GM18498 (cell line): ENCODE measurements at regions not wholly inside any gene's neighbourhood (a gene's known extent, or its start where the extent isn't known, plus 50 kb on each side); places are given as distances from the start of the nearest gene placed in this dataset.
"Not testable (repeated sequence)": the region's sequence is repeated elsewhere in the genome, so short reads cannot be mapped to it uniquely, and the experiment has no call there.

Experiments used
- ATAC-seq: cut with Tn5 transposase; IDR thresholded peaks from one replicate; pipeline ENCODE4 v1.9.1; 2021; ENCODE audit warnings: mild to moderate bottlenecking, moderate library complexity; ENCODE audit not compliant: unreplicated experiment

DNA sequence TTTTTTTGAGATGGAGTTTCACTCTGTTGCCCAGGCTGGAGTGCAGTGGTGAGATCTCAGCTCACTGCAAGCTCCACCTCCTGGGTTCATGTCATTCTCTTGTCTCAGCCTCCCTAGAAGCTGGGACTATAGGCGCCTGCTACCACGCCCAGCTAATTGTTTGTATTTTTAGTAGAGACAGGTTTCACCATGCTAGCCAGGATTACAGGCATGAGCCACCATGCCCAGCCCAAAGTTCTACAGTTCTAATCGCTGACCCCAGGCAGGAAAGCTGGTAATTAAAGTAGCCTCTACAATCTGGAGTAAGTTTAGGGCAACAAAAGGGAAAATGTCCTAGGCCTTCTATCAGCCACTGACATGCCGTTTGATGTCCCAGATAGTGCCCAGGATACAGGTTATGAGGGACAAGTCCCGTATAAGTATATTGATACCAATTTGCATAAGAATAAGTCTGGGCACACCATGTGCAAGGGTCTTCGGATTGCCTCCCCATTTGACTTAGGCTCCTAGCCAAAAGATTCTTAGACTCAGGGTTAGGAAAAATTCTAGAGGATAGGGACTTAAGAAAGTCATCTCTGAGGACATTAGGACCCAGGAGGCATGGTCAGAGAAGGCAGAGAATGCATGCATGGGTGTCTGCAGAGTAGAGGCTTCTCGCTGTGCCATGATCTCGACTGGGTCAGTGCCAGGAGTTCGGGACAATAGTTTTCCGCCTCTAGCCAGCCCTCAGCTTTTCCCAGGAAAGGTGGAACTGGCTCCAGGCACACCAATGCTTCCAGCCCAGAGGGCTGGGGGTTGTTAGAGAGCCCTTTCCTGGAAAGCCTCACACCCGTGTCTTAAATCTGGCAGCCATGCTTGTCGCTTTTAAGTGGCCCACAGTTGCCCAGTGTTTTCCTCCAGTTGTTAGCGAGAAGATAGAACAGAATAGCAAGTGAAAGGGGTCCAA is 1111.1 kb downstream of the TAF11L14 start:
- ATAC-seq = peak; percentile 50

DNA sequence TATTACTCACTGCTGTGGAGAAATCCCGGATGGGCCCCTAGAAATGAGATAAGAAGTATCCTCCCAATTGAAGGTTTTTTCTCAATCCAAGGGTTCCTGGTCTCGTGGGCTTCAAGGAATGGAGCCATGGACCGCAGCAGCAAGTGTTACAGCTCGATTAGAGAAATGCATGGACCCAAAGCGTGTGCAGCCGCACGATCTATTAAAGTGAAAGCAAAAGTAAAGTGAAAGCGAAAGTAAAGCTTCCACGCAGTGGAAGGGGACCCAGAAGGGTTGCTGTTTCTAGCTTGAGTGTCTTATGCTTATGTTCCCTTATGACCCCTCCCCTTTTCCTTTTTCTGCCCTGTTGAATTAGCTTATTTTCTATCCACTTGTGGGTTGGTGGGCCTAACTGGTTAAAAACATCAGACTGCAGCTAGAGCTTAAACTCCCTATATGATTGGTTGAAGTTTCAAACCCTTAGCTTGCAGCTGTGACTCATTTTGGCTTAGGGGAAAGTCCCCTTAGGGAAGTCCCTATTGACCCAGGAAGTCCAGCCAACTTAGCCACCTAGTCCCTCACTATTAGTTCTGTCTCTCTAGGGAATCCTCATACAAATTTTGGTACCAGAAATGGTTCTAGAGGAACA is 1111.8 kb downstream of the TAF11L14 start:
- peak; percentile 73 for ATAC-seq

DNA sequence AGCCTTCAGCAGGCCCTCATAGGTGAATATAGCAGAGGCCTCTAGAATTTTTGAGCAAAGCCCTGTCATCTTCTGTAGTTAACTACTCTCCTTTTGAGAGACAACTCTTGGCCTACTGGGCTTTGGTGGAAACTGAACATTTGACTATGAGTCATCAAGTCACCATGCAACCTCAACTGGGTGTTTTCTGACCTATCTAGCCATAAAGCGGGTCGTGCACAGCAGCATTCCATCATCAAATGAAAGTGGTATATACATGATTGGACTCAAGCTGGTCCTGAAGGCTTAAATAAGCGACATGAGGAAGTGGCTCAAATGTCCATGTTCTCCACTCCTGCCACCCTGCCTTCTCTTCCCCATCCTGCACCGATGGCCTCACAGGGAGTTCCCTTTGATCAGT is 1115.5 kb downstream of the TAF11L14 start:
- ATAC-seq = peak; percentile 38

DNA sequence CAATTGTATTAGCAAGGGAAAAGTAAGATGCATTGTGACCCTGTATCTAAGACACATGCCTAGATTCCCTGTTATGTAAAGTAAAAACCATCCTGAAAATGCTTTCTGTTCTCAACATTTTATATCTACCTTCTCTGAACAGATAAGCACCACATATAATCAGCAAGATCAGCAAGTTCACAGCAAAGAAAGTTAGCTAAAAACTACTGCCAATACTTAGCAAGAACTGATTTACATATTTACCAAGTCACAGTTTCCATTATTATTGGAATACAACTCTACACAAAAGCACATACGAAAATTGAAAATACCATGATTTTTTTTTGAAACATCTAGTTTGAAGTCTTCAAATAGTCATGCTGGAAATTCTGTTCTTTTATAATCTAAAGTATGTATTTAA is 1118.1 kb downstream of the TAF11L14 start:
- no peak for ATAC-seq

DNA sequence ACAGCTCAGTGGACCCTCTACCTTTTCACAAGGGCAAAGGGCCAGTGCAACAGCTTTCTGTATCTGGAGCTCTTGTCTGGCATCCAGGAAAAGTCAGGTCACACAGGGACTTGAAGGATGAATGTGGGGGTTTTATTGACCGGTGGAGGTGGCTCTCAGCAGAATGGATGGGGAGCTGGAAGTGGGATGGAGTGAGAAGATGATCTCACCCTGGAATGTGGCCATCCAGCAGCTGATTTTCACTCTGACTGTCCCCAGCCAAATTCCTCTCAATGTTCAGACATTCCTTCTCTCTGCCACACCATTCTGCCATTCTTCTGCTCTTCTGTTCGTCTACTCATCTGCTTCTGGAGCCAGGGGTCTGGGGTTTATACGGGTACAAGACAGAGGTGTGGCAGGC is 1119.9 kb downstream of the TAF11L14 start:
- ATAC-seq = no peak

DNA sequence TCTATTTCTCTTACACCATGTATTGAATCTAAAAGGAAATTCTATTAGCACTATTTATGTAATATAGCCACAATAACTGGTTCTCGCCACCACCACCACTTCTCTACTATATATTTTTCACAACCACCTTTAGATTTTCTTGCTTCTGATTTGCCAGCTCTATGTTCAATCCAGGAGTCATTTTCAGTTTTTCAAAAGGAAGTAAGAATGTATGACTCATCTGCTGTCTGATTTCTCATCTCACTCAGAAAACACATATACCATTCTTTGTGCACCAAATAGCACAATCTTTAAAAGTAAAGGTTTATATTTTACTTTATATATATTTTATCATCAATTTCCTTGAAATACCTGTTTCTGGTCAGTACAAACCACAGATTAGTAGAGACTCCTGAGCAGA is 1127.5 kb downstream of the TAF11L14 start:
- ATAC-seq = peak; percentile 86

DNA sequence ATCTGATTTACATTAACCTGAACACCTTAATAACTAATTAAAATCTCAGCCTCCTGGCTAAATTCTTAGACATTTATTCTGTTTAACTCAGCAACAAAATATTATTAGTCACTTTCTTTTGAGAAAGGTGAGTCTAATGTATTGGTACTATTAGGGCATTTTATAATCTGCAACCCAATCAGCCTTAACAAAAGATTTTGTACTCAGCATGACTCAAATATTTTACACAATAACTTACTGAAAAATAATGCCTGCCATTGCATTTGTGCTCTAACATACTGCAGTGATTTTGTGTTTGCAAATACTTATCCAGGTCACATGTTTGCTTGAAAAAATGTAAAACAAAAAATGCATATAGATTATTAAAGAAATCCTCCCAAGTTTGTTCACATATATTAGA is 1129.9 kb downstream of the TAF11L14 start:
- no peak for ATAC-seq

DNA sequence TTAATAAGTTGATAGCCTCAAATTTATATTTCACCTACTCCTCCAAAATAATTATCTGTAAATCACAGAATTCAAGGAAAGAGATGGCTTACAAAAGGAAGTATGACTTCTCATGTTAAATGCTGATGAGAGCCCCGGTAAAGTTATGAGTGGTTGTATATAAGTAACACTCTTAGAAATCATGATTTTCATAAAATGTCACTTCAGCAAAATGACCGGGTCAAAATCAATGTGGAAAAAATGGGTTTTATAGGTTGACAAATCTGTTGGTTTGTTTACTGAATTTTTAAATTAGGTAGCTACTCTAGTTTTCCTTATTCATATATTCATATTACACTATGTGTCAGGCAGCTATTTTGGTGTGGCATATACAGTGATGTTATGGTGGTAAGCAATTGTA is 1131.0 kb downstream of the TAF11L14 start:
- ATAC-seq = no peak

DNA sequence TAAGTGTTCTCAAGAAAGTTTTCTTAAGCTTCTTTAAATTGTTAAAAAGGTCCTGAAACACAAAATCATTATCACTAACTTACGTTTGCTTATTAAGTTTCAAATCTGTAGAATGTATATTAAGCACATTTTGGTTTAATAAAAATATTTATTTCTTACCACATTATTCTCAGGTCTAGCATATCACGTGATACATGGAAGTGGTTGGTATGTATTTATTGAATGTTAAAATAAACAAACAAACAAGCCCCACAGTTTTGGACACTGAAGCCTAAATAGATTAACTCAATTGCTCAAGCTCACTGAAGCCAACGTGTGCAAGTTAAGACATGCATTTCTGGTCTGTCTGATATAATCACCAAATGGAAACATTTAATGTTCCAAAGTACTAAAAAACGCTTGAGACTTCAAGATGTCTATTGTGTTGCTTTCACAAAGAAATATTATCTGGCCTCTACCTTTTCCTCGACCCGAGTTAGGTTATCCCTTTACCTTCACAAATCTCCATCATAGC is 1136.9 kb downstream of the TAF11L14 start:
- ATAC-seq = no peak

DNA sequence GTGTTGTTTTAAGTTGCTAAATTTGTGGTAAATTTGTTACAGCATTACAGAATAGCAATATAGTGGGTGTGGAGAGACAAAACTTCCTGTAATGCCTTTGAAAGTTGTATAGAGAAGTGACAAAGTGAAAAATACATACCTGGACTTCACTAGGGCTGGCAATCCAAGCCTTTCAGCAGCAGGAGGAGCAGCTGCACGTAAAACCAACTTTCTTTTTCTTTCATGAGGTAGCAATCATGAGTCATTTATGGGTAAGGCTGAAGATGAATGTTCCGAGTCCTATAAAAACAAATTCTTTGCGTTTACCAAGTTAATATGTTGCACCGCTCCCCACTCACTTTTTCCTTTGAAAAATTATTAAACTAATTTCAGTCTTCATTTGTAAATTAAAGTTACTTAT is 1138.2 kb downstream of the TAF11L14 start:
- ATAC-seq = peak; percentile 76

DNA sequence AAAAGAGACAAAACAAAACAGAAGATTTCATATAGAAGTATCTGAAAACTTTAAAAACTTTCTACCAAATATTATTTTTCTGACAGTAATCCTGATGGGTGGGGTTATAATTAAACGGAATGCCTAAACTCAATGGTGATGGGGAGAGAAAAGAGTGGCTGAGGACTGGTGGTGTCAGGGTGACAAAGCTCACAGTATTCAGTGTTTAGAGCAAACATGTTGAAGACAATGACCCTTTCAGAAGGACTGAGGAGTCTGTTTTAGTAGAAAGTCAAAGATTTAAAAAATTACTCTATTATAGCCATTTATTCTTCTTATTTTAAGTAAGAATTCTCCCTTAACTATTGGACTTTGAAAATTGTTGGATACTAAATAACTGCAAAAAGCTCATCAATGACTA is 1144.0 kb downstream of the TAF11L14 start:
- ATAC-seq = no peak

DNA sequence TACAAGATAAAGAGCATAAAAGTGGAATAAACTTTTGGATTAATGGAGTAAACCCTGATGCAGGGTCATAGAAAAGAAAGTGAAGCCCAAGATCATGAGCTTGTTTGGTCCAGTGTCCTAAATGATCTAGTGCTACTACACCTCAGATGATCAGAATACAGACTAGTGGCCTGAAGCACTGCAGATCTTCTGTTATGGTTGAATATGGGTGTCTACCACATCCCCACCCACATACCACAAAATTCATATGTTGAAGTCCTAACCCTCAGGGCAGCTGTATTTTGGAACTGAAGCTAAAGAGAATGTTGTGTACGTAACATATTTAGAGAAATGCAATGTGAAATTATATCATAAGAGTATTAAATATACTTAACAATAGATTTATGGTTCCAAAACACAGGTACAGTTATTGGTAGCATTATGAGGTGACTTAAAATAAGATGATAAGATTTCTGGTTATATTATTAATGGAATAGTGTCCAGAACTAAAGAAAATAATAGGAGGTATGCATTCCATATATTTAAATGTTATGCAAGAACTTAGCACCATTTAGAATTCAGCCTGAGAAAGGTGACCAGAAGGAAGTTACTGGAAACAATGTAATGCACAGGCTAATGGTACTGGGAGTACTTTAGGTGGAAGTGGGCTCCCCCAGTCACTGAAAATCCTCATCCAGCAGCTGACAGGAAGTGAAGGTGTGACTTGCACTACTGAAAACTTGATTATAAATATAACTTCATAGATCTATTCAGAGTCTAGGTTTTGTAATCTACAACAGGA is 1155.1 kb downstream of the TAF11L14 start:
- ATAC-seq = no peak

DNA sequence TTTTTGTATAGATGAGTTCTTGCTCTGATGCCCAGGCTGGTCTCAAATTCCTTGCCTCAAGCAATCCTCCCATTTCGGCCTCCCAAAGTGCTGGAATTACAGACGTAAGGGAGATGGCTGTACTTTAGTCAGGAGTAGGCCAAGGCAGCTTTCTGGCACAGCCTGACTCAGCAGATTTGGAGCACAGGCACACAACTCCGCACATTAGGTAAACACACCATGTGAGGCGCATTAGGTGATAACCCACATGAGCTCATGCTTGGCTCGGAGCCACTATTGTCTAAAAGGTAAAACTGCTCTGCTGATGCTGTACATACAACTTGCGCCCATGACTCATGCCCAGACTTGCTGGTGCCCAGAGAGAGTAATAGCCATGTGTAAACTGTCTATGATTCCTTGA is 1157.9 kb downstream of the TAF11L14 start:
- ATAC-seq = no peak

DNA sequence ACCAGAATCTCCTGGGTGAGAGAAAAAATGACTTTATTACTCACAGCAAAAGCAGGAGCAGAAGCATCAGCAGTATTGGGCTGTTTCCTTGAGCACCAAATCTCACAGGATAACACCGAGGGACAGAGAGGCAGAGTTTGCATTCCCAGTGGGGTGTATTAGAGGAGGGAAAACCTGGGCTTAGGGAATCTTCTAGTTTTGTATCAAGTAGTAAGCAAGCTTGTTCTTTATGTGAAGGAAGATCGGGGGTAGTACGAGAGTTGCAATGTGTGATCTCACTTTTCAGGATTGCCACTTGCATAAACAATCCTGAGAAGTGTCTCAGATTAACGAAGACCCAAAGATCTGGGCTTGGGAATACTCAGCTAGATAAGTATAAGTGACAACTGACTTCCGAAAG is 1163.0 kb downstream of the TAF11L14 start:
- no peak for ATAC-seq

DNA sequence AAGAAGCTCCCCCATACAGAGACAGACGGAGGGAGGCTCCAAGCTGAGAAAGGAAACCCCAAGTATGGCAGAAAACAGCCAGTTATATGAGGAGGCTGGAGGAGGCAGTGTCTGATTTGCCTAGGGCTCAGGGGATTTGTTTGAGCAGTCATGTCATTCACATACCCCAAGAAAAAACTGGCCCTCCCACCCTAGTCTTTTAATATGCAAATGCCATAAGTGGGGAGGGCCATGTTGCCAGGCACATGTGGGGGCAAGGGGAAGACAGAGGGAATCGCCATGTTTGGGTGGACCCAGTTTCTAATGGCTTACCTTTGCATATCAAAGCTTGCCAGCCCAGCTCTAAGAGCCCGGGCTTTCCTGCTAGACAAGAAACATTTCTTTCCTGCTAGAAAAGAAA is 1163.8 kb downstream of the TAF11L14 start:
- ATAC-seq = no peak

DNA sequence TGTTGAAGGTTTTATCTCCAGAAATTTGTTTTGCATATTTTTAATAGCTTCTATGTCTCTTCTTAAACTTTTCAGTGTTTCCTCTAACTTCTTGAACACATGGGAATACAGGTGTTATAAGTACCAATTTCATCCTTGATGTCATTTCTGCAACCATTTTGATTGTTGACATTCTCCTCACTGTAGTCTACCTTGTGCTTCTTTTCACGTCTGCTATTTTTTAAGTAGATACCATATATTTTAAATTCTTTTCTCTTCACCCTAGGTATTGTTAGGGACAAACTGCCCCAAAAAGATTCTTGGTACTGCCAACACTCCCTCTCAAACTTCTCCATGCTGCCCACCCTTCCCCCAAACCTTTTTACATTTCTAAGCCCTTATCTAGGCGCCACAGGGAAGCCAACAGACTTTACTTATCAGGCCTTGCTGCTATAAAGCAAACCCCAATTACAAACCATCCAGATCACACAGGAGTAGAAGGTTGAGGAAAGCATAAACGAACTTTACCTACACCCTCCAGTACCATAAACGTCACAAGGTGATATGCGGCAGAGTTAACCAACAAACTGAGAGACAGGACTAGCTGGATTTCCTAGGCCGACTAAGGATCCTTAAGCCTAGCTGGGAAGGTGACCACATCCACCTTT is 1165.3 kb downstream of the TAF11L14 start:
- ATAC-seq = no peak

DNA sequence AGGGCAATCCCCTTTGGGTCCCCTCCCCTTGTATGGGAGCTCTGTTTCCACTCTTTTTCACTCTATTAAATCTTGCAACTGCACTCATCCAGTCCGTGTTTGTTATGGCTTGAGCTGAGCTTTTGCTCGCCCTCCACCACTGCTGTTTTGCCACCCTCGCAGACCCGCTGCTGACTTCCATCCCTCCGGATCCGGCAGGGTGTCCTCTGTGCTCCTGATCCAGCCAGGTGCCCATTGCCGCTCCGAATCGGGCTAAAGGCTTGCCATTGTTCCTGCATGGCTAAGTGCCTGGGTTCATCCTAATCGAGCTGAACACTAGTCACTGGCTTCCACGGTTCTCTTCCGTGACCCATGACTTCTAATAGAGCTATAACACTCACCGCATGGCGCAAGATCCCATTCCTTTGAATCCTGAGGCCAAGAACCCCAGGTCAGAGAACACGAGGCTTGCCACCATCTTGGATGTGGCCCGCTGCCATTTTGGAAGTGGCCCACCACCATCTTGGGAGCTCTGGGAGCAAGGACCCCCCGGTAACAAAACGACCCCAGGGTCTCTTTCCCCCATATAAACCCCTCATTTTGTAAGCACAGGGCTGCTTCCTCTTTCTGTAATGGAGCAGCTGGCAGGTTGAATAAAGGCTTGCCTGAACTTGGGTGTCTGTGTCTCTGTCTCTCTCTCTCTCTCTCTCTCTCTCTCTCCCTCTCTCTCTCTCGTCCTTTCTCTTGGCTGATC is 1166.2 kb downstream of the TAF11L14 start:
- no peak for ATAC-seq

DNA sequence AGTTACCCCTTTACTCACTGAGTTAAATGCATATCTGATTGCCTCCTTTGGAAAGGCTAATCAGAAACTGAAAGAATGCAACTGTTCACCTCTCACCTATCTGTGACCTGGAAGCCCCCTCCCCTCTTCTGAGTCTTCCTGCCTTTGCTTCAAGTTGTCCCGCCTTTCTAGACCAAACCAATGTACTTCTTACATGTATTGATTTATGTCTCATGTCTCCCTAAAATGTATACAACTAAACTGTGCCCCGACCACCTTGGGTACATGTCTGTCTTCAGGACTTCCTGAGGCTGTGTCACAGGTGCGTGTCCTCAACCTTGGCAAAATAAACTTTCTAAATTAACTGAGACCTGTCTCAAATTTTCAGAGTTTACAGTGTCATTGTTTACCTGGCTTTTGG is 1167.2 kb downstream of the TAF11L14 start:
- not testable (repeated sequence) for ATAC-seq

DNA sequence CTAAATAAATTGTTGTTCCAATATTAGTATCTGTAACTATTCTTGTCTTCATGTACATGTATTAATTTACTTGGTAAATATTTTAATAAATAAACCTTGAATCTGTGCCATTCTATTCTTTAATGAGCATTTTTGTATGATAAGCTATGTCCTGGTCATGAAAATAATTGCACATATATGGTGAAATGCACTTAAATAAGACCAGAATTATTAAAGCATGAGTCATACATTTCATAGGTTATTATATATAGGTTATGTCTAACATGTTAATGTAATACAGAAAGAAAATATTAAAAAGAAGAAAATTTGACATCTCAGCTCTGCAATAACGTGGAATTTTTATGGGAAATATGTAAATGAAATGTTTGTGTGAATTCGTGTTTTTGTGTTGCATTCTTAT is 1168.1 kb downstream of the TAF11L14 start:
- ATAC-seq = no peak

DNA sequence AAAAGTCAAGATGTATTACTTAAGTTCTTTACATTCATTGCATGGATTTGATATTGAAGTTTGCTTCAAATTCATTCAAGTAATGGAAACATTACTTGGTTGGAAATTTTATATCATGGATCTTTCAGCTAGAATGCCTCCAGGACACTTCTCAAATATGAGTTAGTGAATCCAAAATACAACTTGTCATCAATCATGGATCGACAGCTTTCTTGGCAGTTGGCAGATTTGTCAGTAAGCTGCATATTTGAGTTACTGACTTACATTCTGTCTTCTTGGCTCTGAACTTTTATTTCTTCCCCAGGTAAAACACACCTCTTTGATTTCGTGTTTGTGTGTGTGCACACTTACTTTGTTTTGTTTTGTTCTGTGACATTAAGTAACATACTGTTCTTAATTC is 1171.1 kb downstream of the TAF11L14 start:
- ATAC-seq = no peak
